CD14-positive monocyte (primary cell): ENCODE measurements at regions not wholly inside any gene's neighbourhood (a gene's known extent, or its start where the extent isn't known, plus 50 kb on each side); places are given as distances from the start of the nearest gene placed in this dataset.

ENCODE experiments used
- DNase-seq, 3 donors: peaks; one replicate each; pipeline ENCODE4 v3.0.0-alpha.2; 2011 to 2022
- H2AFZ ChIP-seq: 2 replicates; pipeline ENCODE4 v1.6.0; 2012; ENCODE audit warnings: mild to moderate bottlenecking, low read depth, low read length, inconsistent platforms; ENCODE audit not compliant: insufficient read depth, poor library complexity, severe bottlenecking
- H3K27ac ChIP-seq, 2 donors: 1 replicate in 1 of 2; 2 replicates in 1 of 2; pipeline ENCODE4 v1.5.1; 2012 to 2013; ENCODE audit warnings: low read length in 2 of 2, control low read depth in 1 of 2, inconsistent platforms in 1 of 2, low read depth in 1 of 2, mild to moderate bottlenecking in 1 of 2
- H3K27me3 ChIP-seq, 2 donors: one replicate each; pipeline versions ENCODE4 v1.6.0 to v1.6.1; 2011 to 2013; ENCODE audit warnings: low read length in 2 of 2; ENCODE audit not compliant: control insufficient read depth in 2 of 2, insufficient read depth in 2 of 2
- H3K36me3 ChIP-seq, 2 donors: replicated peaks in 1 of 2; 1 replicate in 1 of 2; 2 replicates in 1 of 2; pipeline versions ENCODE4 v1.5.1 to v1.6.1; 2012 to 2013; ENCODE audit warnings: low read length in 2 of 2, control low read depth in 1 of 2, inconsistent platforms in 1 of 2, mild to moderate bottlenecking in 1 of 2; ENCODE audit not compliant: insufficient read depth in 2 of 2, control insufficient read depth in 1 of 2
- H3K4me1 ChIP-seq, 2 donors: 1 replicate in 1 of 2; 2 replicates in 1 of 2; pipeline versions ENCODE4 v1.5.1 to v1.6.1; 2012 to 2013; ENCODE audit warnings: low read length in 2 of 2, control low read depth in 1 of 2, inconsistent platforms in 1 of 2, mild to moderate bottlenecking in 1 of 2, moderate library complexity in 1 of 2; ENCODE audit not compliant: insufficient read depth in 2 of 2, control insufficient read depth in 1 of 2
- H3K4me2 ChIP-seq: replicated peaks from 2 replicates; pipeline ENCODE3; 2012; ENCODE audit warnings: low read length, moderate library complexity, mild to moderate bottlenecking; ENCODE audit not compliant: poor library complexity, severe bottlenecking; ENCODE audit errors: extremely low read depth
- H3K4me3 ChIP-seq, 3 experiments: fragments of 200-600 bp in 1 of 3; sonication (generic) in 1 of 3; replicated peaks in 1 of 3; 1 replicate in 2 of 3; 2 replicates in 1 of 3; pipeline ENCODE4 v1.5.1; 2011 to 2013; ENCODE audit warnings: low read length in 3 of 3, mild to moderate bottlenecking in 3 of 3, control low read depth in 2 of 3, low read depth in 2 of 3, inconsistent platforms in 1 of 3, moderate library complexity in 1 of 3
- H3K79me2 ChIP-seq: 2 replicates; pipeline ENCODE4 v1.6.0; 2012; ENCODE audit warnings: mild to moderate bottlenecking, control low read depth, inconsistent platforms, low read length, moderate library complexity; ENCODE audit not compliant: insufficient read depth
- H3K9ac ChIP-seq: 2 replicates; pipeline ENCODE4 v1.6.0; 2017; ENCODE audit warnings: low read length, mild to moderate bottlenecking; ENCODE audit not compliant: insufficient read depth, poor library complexity, severe bottlenecking
- H3K9me3 ChIP-seq, 2 donors: replicated peaks in 1 of 2; 1 replicate in 1 of 2; 2 replicates in 1 of 2; pipeline versions ENCODE4 v1.5.1 to v1.6.1; 2012 to 2013; ENCODE audit warnings: low read length in 2 of 2, control low read depth in 1 of 2; ENCODE audit not compliant: control insufficient read depth in 1 of 2, insufficient read depth in 1 of 2
- H4K20me1 ChIP-seq: 2 replicates; pipeline ENCODE4 v1.6.0; 2012; ENCODE audit warnings: mild to moderate bottlenecking, low read length, control low read depth, moderate library complexity; ENCODE audit not compliant: insufficient read depth
- H3K27ac Mint-ChIP-seq, 7 donors: one replicate each; pipeline ENCODE4 v1.8.0; 2020; ENCODE audit warnings: mild to moderate bottlenecking in 7 of 7, mixed read lengths in 7 of 7, moderate library complexity in 6 of 7, inconsistent platforms in 2 of 7
- H3K27me3 Mint-ChIP-seq, 3 donors: one replicate each; pipeline ENCODE4 v1.8.0; 2021 to 2022; ENCODE audit warnings: low read depth in 3 of 3, mild to moderate bottlenecking in 3 of 3, mixed read lengths in 3 of 3, moderate library complexity in 3 of 3, inconsistent platforms in 1 of 3
- H3K36me3 Mint-ChIP-seq, 2 donors: one replicate each; pipeline ENCODE4 v1.8.0; 2020; ENCODE audit warnings: mixed read lengths in 2 of 2, inconsistent platforms in 1 of 2, mild to moderate bottlenecking in 1 of 2
- H3K4me1 Mint-ChIP-seq: one replicate; pipeline ENCODE4 v1.8.0; 2020; ENCODE audit warnings: mild to moderate bottlenecking, mixed read lengths
- H3K4me3 Mint-ChIP-seq, 2 donors: one replicate each; pipeline ENCODE4 v1.8.0; 2020; ENCODE audit warnings: mild to moderate bottlenecking in 2 of 2, mixed read lengths in 2 of 2, moderate library complexity in 1 of 2
- H3K9me3 Mint-ChIP-seq, 7 donors: one replicate each; pipeline ENCODE4 v1.8.0; 2020 to 2022; ENCODE audit warnings: mixed read lengths in 7 of 7, mild to moderate bottlenecking in 6 of 7, moderate library complexity in 6 of 7, inconsistent platforms in 2 of 7
- WGBS: methylation state at CpG from one replicate; pipeline ENCODE4 v1.1.5; 2013; ENCODE audit warnings: missing lambda C conversion rate; ENCODE audit not compliant: insufficient coverage; 5-methylcytosine and 5-hydroxymethylcytosine counted together
- intact Hi-C, 2 donors: fragments of 100-400 bp; cut with micrococcal nuclease; formaldehyde crosslinking; loops; one replicate each; pipeline versions ENCODE4 v1.15.0 to v1.15.1; 2023
- TF ChIP-seq, protein P1 (sequence below): fragments of 200-600 bp; IDR thresholded peaks from one replicate; pipeline ENCODE4 v1.8.0; 2022; ENCODE audit warnings: antibody characterized with exemption, mild to moderate bottlenecking

DNA sequence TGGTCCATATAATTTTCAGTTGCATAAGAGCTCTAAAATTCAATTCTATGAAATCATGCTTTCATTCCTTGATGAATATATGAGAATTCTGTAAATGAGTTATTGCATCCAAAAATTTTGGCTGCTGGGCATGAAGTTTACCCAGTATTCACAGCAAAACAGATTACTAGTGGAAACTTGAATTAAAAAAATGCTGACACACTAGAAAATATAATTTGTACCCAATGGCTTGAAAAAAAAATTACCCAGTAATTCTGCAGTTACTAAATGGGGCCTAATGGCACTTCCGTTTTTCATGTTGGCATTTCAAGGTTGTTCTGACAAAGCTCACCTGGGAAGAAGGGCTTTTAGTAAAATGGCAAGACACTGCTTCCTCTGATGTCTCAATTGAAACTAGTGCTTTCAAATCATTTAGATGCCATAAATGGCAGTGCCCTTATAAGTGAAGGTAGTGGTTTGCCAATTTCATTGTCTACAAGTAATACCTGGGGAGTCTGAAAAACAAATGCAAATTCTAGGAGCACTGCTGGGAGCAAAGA lies 343.6 kb downstream of the TDRD15 start:
- H3K27me3 Mint-ChIP-seq: peaks cover 0 to 2% (median 0%) of the 10 kb centered on the region in 3 donors
- H3K4me3 Mint-ChIP-seq: no peak overlapping the region
- no peak overlapping the region for H3K4me3 ChIP-seq
- no peak for DNase-seq
- no peaks in the 10 kb centered on the region for H3K36me3 ChIP-seq
- no peak overlapping the region for H3K9ac ChIP-seq
- peaks cover 0 to 3% of the 10 kb centered on the region in 2 donors for H3K9me3 ChIP-seq
- no peak overlapping the region for H2AFZ ChIP-seq
- no peaks in the 10 kb centered on the region for H3K79me2 ChIP-seq
- H4K20me1 ChIP-seq: no peaks in the 10 kb centered on the region
- H3K4me1 Mint-ChIP-seq: no peaks in the 10 kb centered on the region
- no peaks in the 10 kb centered on the region for H3K36me3 Mint-ChIP-seq
- TF ChIP-seq, protein P1, sequence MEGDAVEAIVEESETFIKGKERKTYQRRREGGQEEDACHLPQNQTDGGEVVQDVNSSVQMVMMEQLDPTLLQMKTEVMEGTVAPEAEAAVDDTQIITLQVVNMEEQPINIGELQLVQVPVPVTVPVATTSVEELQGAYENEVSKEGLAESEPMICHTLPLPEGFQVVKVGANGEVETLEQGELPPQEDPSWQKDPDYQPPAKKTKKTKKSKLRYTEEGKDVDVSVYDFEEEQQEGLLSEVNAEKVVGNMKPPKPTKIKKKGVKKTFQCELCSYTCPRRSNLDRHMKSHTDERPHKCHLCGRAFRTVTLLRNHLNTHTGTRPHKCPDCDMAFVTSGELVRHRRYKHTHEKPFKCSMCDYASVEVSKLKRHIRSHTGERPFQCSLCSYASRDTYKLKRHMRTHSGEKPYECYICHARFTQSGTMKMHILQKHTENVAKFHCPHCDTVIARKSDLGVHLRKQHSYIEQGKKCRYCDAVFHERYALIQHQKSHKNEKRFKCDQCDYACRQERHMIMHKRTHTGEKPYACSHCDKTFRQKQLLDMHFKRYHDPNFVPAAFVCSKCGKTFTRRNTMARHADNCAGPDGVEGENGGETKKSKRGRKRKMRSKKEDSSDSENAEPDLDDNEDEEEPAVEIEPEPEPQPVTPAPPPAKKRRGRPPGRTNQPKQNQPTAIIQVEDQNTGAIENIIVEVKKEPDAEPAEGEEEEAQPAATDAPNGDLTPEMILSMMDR: no peak
- H3K27ac ChIP-seq: no peak overlapping the region
- WGBS: 78% methylated on average over 1 of the region's 1 CpG
- peaks cover 0 to 5% (median 3%) of the 10 kb centered on the region in 7 donors for H3K9me3 Mint-ChIP-seq
- no peaks in the 10 kb centered on the region for H3K27me3 ChIP-seq
- H3K4me1 ChIP-seq: no peaks in the 10 kb centered on the region
- H3K4me2 ChIP-seq: no peak overlapping the region
- no peak overlapping the region for H3K27ac Mint-ChIP-seq
- intact Hi-C loops: no loop called here

DNA sequence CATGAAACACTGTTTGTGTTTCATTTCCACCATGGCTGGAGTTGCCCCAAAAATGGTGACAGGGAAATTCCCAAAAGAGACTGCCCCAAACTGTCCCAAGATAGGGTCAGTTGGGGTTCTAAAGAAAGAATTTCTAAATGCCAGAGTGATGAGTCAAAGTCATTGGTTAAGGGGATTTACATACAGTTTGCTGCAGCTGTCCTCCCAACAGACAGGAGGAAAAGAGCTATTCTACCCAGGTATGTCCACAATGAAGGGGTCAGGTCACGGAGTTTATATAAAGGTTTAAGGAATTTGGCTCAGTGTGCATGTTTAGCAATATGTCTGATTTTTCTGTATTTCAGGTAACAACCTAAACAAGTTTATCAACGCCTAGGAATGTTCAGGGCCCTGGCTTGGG lies 344.1 kb downstream of the TDRD15 start:
- TF ChIP-seq, protein P1: no peak
- H3K9ac ChIP-seq: no peak overlapping the region
- no peak for DNase-seq
- H3K36me3 ChIP-seq: no peaks in the 10 kb centered on the region
- 100% methylated on average over 1 of the region's 2 CpGs for WGBS
- Mint-ChIP-seq H3K9me3 (peaks cover 0 to 5% (median 0%) of the 10 kb centered on the region in 7 donors), H3K27me3 (peaks cover 0 to 2% (median 0%) of the 10 kb centered on the region in 3 donors), H3K4me1 (no peaks in the 10 kb centered on the region), H3K36me3 (no peaks in the 10 kb centered on the region), H3K4me3 (no peak overlapping the region), H3K27ac (no peak overlapping the region)
- H3K4me3 ChIP-seq: no peak overlapping the region
- no peak overlapping the region for H2AFZ ChIP-seq
- no peaks in the 10 kb centered on the region for H3K27me3 ChIP-seq
- H3K27ac ChIP-seq: no peak overlapping the region
- no peak overlapping the region for H3K4me2 ChIP-seq
- H3K79me2 ChIP-seq: no peaks in the 10 kb centered on the region
- H3K4me1 ChIP-seq: no peaks in the 10 kb centered on the region
- intact Hi-C loops: no loop called here
- H3K9me3 ChIP-seq: peaks cover 0 to 3% of the 10 kb centered on the region in 2 donors
- no peaks in the 10 kb centered on the region for H4K20me1 ChIP-seq
